ENCODE measurements at regions not wholly inside any gene's neighbourhood (a gene's known extent, or its start where the extent isn't known, plus 50 kb on each side); places are given as distances from the start of the nearest gene placed in this dataset.

GRCh38 chr18:78875778-78876650 is 103.6 kb upstream of the SALL3 start:
- TF ChIP-seq, protein P1, sequence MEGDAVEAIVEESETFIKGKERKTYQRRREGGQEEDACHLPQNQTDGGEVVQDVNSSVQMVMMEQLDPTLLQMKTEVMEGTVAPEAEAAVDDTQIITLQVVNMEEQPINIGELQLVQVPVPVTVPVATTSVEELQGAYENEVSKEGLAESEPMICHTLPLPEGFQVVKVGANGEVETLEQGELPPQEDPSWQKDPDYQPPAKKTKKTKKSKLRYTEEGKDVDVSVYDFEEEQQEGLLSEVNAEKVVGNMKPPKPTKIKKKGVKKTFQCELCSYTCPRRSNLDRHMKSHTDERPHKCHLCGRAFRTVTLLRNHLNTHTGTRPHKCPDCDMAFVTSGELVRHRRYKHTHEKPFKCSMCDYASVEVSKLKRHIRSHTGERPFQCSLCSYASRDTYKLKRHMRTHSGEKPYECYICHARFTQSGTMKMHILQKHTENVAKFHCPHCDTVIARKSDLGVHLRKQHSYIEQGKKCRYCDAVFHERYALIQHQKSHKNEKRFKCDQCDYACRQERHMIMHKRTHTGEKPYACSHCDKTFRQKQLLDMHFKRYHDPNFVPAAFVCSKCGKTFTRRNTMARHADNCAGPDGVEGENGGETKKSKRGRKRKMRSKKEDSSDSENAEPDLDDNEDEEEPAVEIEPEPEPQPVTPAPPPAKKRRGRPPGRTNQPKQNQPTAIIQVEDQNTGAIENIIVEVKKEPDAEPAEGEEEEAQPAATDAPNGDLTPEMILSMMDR (IDR thresholded peaks at IDR 0.05), result peak; percentile 30; the same call in 1 of the 2 replicates

- TF ChIP-seq, protein P1 (IDR thresholded peaks at IDR 0.05), result no peak
Measured at GRCh38 chr18:78876868-78877267, 102.8 kb upstream of the SALL3 start.

GRCh38 chr18:78878335-78878734 is 101.3 kb upstream of the SALL3 start:
- TF ChIP-seq, protein P1 (IDR thresholded peaks at IDR 0.05), result no peak

GRCh38 chr18:78879072-78879883 is 100.3 kb upstream of the SALL3 start:
- TF ChIP-seq, protein P1 (IDR thresholded peaks at IDR 0.05), result peak; percentile 77

- TF ChIP-seq, protein P1 (IDR thresholded peaks at IDR 0.05), result no peak
Measured at GRCh38 chr18:78882585-78882984, 97.0 kb upstream of the SALL3 start.

DNA sequence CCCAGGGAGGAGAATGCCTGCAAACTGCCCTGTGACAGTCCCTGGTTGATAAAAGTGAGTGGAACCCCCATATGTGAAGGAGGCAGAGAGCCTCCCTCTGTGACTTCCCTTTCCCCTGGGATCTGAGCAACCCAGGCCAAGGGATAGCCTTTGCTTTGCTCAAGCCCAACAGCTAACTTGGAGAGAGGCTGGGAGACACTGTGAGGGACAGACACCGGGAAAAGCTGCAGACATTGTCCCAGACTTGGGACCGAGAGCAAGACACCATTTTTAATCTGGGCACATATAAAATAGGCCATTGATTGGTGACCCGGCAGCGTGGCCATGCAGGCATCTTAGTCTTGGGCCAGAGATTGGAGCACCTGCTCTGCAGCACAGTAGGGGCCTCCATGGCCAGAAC is 96.1 kb upstream of the SALL3 start:
- TF ChIP-seq, protein P1 (IDR thresholded peaks at IDR 0.05), result no peak

DNA sequence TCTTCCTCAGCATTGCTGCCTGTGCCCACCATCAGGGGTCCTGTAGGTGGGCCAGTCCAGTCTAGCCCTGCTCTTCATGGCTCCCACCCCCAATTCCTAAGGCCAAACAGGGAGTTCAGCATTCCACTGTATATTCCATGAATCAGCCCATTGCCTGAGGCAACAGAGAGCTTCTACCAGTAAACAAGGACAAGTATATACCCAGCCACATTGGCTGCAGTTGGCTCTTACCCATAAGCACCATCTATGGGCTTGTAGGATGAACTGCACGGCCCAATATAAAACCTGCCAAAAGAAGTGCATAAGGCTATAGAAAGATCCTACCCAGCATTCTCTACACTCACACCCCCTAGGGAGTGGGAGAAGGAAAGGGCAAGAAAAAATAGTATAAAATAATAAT is 95.1 kb upstream of the SALL3 start:
- TF ChIP-seq, protein P1 (IDR thresholded peaks at IDR 0.05), result no peak

Measured in LNCAP (cell line).